NK-92 treated with Interleukin-12 subunit alpha and Interleukin-12 subunit beta, amount 100 ng/mL, for 24 hours (cell line): ENCODE measurements at regions not wholly inside any gene's neighbourhood (a gene's known extent, or its start where the extent isn't known, plus 50 kb on each side); places are given as distances from the start of the nearest gene placed in this dataset.

ENCODE experiments used
- DNase-seq: peaks from one replicate; lab custom pipeline; 2025; lab: John Stamatoyannopoulos, UW

DNA sequence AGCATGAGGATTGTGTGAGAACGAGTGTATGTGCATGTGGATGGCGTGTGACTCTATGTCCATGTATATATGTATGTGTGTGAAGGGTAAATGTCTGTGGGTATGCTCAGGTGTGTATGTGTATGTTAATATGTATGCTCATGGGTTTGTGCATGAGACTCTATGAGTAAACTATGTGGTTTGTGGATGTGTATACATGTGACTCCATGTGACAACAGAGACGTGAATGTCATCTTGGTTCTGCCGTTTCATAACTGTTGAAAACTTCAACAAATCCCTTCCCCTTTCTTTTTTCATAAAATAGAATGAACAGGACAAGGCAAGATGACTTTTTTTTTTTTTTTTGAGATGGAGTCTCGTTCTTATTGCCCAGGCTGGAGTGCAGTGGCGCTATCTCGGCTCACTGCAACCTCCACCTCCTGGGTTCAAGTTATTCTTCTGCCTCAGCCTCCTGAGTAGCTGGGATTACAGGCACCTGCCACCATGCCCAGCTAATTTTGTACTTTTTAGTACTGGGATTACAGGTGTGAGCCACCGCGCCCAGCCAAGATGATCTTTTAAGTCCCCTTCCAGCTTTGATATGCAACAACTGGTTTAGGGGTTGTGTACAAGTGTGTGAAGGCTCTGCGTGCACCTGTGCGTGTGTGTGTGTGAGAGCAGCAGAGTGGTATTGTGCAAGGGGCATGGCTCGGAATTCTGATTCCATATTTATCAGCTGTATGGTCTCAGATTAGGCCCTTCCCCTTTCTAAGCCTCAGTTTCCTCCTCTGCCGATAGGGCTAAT is 106.3 kb downstream of the EBNA1BP2 start:
- no peak for DNase-seq

DNA sequence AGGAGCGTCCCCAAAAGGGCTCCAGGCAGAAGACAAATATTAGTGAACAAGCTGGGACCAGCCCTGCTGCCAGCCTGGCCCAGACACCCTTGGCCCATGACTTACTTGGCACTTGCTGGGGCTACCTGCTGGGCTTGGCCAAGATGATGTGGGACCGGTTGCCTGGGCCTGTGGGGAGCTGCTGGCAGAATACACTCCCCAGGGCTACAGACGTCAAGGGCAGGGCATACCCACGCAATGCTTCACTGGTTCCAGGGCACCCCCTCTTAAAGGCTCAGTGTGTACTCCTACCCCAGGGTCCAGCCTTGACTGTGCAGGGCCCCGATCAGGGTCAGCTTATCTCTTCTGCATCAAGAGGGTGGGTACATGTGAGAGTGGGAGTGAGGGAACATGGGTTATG is 106.5 kb upstream of the SLC2A1 start:
- no peak for DNase-seq

DNA sequence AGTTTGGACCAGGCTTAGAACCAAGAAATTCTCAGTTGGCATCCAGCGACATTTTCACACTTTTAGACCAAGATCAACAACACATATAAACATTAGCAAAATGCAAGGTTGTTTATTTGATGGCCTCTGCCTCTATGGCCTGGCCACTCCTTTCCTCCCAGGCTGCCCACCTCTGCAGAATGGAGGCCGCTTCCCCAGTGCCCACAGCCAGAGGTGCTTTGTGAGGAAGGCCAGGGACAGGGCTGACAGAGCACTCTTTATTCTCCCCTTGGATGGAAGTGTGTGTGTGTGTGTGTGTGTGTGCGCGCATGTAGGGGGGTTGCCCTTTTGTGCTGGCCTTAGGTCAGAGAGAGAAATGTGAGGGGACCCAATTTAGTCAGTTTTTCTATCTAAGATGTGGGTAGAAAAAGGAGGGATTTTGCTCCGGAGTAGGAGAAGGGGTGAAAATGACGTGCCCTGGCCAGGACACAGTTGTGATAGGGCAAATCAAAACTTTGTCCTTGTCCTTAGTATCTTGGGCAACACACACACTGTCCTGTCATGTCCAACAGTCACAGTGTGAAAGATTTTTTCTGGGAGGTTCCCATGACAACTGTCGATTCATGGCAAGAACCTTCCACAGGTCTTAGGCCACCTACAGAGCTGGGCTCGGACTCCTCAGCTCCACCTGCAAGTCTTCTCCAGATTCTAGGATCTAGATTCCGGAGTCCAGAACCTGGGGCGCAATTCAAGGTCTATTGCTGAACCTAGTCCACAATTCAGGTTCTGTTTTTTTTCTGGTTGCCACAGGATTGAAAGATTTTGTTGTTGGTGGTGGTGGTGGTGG is 104.9 kb upstream of the SLC2A1 start:
- no peak for DNase-seq

DNA sequence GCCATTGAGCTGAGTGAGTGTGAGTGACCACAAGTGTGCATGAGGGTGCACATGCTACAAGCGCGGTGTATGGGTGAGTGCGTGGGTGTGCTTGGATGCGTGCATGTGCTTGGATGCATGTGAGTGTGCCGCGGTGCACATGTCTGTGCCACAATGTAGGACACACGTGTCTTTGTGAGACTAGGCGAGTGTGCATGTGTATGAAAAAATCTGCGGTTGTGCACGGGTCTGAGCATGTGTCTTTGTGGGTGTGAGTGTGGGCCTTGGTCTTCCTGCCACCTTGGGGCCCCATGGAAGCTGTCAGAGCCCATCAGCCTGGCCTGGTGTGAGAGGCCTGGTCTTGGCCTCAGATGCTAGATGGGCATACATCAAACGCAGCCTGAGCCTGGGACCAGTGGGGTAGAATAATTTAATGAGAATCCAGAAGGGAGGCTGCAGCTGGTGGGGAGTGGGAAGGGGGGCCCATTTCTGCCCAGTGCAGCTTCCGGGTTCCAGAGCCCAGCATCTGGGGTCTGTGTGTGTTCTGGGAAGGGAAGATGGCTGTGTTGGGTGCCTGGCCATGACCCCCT is 103.9 kb upstream of the SLC2A1 start:
- DNase-seq: no peak

DNA sequence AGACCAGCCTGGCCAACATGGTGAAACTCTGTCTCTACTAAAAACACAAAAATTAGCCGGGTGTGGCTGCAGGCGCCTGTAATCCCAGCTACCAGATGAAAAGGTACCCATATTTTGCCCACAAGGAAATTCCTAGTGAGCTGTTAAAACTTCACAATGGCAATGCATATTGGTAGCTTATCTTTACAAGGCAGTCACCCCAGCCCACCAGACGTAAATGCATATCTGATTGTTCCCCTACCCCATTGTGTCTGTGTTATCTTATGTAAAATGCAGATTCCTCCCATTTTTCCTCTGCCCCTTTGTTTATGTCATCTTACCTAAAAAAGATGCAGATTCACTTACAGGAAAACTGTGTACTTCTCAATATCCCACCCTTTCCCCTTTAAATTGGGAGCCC is 103.1 kb upstream of the SLC2A1 start:
- no peak for DNase-seq

DNA sequence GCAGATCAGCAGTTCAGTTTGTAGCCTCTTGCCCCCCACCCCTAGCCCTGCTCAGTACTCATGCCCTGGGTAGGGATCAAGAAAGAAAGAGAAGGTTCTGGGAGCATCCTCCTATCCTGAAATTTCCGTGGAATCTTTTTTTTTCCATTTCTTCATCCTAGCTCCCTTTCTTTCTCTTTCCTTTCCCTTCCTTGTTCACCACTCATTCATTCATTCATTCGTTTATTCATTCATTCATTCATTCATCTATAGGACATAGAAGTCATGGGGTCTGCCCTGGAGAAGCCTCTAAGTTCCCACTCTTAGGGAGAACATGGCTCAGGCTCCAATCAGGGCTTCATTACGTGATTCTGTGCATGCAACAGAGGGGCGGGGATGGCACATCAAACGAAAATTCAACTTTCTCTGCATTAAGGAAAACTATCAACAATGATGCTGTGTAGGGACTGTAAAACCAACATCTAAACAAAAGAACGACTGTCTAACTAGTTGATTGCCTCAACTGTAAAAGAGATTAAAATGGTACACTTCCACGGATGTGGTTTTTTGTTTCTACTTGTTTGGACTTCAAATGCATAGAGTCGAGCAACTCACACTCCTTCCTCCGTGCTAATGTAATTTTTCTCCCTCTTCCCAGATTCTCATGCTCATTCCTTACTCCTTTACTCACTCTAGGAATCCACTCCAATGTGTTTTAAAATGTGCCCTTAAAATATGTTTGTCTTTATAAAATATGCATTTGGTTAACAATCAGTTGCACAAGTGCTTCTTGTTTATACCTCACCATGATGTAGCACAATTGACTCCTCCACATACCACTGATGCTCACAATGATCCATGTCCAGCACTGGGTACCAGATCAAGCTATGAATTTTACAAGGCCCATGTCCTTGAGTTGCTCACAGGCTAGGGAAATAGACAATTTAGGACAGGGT is 101.2 kb upstream of the SLC2A1 start:
- no peak for DNase-seq

DNA sequence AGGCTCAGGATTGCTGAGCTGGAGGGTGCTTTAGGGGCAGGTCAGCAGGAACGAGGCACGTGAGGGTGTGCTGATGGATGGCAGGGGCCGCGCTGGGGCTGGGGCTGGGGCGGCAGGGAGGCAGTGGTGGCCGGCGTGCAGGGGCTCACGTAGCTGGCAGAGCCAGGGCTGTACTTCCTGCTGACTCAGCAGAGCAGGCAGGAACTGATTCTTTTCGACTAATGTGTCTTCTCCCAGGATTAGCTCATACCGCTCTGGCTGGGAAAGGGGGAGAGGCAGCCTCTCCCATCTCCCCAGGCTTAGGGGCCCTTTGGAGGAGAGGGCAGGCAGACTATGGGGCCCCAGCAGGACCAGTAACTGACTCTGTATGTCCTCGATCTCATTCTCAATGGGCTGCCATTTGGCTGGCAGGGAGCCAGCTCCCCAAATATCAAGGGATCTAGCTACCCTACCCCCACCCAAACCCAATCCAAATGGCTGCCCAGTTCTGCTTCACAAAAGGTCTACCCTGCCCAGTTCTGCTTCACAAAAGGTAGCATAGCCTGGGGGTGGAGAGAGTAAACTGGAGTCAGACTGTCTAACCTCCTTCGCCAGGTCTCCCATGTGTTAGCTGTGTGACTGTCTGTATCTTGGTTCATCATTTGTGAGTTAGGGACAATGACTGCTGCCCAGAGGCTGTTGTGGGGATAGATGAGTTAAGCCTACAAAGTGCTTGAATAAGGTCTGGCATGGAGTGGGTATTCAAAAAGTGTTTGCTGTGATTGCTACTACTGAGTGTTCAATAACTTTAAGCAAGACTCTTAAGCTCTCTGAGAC is 100.1 kb upstream of the SLC2A1 start:
- no peak for DNase-seq

DNA sequence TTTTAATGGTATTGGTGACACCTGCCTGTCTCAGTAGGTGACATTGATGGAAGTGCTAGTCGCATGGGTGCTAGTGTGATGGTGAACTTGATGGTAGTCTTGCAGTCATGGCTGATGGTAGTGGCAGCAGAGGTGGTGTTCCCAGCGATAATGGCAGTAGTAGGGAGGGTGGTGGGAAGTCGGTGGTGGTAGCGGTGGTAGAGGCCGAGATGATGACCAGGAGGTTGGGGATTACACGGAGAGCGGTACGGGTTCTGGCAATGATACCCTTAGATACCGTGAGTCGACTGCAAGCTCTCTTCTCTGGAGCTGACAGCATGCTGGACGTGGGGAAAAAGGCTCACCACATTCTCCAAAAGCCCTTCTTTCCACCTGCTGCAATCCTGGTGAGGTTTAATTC is 99.4 kb upstream of the SLC2A1 start:
- no peak for DNase-seq

DNA sequence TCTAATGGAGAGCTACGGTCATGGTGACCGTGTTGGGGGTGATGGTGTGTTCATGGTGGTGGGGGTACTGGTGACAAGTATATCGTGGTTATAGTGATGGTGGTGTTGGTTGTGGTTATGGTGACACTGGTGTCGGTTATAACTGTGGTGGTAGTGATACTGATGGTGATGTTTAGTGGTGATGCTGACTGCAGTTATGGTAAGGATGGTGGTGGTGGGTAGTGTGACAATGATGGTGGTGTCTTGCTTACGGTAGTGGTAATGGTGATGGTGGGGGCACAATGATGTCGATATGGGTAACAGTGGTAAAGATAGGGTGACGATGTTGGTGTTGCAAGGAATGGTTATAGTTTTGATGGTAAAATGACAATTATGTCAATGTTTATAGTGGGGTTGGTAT is 98.9 kb upstream of the SLC2A1 start:
- DNase-seq: no peak

DNA sequence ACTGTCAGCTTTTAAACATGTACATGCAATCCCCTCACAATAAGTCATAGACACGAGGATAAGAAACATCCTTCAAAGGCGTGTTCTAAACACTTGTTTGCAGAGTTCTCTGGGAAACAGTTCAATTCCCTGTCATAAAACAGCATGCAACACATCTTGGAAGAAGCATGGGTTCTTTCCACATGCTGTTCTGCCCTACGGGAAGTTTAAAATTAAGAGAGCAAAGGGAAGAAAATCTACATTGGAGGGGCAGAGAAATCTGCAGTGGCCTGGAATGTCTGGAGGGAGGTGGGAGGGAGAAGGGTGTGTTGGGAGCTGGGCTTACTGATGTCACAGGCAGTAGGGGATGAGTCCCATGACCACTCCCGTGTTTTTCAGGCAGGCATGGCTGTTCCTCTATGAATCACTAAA is 98.3 kb upstream of the SLC2A1 start:
- DNase-seq: no peak

DNA sequence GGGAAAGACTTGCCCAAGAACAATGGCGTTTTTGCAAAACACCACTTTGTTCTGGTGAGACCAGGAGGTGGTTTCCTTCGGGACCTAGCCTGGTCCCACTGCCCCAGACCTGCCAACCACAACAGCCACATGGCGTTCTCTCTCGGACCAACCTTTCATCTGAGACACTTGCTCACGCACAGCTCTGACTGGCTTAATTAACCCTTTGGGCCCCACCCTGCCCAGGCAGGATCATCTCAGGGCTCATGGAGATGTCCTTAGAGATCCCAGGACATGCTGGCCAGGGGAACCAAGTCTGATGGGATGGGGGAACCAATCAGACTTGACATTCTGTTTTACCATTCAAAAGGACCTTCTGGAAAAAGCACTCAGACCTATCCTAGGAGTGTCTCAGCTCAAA is 97.8 kb upstream of the SLC2A1 start:
- DNase-seq: no peak

DNA sequence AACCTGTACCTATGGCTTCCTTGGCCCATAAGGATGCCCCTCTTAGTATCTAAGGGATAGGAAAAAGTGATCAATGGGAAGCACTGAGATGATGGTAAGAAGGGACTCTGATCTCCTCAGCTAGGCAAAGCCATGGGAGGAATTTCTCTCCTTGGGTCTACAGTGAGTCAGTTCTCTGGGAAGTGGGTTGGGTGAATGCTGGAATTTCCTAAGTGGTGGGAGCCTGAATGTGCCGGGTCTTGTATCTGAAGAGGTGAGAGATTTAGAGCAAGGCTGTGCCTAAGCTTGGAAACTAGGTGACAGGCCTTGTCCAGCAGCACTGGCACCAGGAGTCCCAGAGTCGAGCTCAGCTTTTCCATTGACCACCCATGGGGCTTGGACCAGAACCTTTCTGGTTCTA is 96.3 kb upstream of the SLC2A1 start:
- DNase-seq: no peak

DNA sequence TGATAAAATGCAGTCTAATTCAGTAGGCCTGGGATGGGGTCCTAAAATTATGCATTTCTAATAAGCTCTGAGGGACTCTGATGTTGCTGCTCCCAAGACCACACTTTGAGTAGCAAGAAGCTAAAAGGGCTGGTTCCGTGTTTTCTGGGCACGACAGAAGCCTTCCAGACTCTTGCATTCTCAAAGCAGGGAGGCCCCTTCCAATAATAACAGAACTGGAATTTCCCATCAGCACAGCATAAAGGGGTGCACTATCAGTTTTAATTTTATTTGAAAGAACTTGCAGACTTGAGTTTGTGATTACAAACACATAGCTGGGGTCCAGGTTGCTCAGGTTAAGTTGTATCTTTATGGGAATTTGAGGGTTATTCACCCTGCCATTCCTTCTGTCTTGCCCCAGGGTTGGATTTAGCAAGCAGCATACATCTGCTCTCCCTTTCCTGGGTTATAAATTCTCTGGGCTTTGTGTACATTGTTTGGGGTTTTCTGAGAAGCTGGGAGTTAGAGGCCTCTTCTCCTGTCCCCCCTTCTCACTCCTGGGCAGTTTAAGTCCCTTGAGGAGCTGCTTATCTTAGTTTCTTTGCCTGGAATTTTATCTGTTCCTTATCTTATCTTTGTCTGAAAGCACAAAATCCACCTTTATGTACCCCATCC is 94.2 kb upstream of the SLC2A1 start:
- DNase-seq: no peak

DNA sequence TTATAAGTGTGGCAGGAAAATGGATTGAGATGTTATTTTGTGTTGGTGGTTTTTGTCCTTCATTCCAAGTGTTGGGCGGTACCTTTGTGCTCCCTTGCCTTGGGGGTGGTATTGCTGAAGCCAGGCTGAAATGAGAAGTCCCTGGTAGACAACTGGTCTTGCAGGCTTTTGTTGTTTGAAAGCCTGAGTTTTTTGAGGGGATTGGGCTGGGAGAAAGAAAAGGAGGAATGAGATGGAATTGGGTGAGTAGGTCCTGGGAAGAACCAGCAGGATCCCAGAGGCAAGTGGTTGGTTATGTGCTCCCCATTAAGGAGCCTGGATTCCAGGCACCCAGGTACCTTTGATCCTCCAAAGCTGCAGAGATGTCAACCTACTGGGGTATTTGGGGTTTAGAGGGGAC is 93.7 kb upstream of the SLC2A1 start:
- no peak for DNase-seq

DNA sequence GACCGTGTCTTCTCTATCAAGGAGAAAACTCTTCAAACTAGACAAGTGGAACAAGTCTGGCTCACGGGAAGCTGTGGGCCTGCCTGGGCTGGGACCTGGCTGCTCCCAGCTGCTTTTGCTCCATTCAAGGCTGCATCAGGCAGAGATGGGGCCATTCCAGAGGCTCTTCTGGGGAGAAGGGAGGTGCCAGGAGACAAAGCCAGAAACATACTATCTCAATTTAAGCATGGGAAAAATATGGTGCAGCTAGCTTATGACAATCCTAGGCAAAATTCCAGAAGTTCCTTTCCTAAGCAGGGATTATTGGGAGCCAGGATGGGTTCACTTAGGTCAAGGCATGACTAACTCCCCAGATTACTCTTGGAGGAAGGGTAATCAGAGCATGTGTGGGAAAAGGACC is 90.8 kb upstream of the SLC2A1 start:
- DNase-seq: no peak

DNA sequence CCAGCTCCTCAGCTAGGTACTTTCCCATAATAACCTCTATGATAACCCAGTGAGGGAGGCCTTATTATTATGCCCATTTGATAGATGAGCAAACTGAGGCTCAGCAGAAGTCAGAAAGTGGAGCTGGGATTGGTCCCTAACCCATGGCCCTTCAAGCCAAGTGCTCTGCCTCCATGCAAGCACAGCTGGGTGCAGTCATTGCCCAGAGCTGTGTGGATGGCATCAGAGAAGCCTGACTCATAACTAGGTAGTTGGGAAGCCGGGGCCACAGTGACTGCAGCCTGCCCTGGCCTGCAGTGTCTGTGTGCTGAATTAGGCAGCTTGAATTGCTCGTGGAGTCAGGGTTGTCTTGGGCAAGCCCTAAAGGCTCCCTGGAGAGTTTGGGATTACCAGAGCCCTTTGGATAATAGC is 89.9 kb upstream of the SLC2A1 start:
- DNase-seq: no peak

DNA sequence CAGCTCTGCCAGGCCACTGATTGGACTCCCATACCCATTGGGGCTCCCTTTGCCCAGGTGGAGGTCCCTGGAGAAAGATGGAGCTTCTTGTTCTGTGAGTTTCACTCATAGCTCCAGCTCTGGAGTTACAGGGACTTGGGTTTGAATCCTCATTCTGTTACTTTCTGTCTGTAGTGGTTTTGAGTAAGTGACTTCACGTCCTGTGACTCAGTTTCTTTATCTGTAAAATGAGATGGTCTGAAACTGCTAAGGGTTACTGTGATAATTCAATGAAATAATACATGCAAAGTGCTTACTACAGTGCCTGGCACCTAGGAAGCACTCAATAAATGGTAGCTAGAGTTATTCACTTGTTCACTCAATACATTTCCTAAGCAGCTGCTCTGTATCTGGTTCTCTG is 88.5 kb upstream of the SLC2A1 start:
- DNase-seq: no peak

DNA sequence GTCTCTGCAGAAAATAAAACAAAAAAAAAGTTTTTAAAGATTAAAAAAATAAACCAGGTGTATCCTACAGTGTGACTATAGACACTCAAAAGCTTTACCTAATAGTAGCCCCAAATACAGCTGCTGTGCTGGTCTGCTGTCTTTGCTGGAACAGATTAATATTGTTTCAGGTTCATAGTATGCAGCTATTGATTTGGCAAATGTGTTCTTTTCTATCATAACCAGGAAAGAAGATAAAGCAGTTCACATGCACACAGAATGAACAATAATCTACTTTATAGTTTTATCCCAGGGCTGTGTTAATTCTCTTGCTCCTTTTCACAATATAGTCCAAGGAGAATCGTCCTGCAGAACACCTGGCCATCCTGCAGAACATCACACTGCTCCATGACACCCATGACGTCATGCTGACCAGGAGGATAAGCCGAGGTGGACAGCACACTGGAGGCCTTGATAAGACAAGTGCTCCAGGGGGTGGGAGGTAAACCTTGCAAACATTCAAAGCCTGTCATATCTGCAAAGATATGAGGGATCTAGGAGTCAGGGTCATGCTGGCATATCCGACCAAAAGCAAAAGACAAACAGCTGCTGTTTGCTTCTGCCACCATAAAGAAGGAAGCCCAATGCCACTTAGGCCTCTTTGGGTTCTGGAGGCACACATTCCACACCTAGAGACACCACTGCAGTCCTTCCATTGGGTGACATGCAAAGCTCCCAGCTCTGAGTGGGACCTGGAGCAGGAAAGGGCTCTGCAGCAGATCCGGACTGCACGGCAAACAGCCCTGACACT is 86.1 kb upstream of the SLC2A1 start:
- DNase-seq: no peak

DNA sequence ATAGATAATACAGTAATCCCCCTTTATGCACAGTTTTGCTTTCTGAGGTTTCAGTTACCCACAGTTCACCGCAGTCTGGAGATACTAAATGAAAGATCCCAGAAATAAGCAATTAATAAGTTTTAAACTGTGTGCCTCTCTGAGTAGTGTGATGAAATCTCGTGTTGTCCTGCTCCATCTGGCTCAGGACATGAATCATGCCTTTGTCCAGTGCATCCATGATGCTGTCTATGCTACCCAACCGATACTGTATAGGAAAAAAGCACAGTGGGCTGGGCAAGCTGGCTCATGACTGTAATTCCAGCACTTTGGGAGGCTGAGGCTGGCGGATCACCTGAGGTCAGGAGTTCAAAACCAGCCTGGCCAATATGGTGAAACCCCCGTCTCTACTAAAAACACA is 85.0 kb upstream of the SLC2A1 start:
- no peak for DNase-seq
